ENCODE measurements at regions not wholly inside any gene's neighbourhood (a gene's known extent, or its start where the extent isn't known, plus 50 kb on each side); places are given as distances from the start of the nearest gene placed in this dataset.

DNA sequence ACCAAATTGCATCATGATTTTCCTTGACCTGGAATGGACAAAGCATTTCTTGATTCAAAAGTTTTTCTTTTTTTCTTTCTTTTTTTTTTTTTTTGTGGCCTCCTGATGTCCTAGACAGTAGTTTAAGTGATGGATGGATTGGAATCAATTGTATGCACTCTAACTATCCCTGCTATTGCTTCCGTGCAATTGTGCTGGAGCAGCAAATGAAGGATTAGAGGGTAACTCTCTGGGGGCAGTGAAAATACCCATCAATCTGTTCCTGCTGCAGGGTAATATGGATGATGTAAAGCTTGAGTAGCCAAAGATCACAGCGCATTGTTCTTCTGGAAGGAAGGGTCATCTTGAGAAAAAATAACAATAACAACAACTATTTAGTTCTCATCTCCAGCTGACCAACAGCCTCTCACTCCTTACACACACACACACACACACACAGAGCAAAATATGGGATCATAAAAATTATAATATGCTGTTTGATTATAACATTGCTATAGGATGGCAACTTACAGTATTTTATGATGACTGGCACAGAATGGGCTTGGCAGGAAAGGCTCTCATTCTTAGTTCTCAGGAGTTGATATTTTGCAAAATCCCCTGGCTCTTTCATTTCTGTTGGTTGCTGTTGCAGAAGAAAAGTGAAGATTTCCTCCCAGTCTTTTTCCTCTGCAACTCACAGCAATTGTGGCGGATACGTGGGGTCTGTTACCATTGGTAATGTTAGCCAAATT is 160.9 kb upstream of the DMAC1 start:
- Histone ChIP-seq H2AFZ (ENCODE audit: low read length) (no peak overlapping the region), H3K27ac (ENCODE audit: low read depth, low read length) (no peak overlapping the region), H4K20me1 (replicated peaks in 1 of 2; ENCODE audit: control insufficient read depth in 1 of 2, insufficient read depth in 2 of 2, low read length in 2 of 2) (no peaks in the 10 kb centered on the region), H3K79me2 (ENCODE audit: control insufficient read depth in 1 of 2, insufficient read depth in 2 of 2, low read length in 2 of 2) (no peaks in the 10 kb centered on the region), H3K4me2 (ENCODE audit: insufficient read depth in 1 of 2, low read depth in 2 of 2, low read length in 2 of 2) (no peak overlapping the region), H4K5ac (ENCODE audit: insufficient read length, low read depth, low read length) (no peak overlapping the region), H3K23me2 (ENCODE audit: low read depth, low read length) (no peaks in the 10 kb centered on the region), H3K14ac (ENCODE audit: insufficient read length) (no peak overlapping the region), H3K18ac (ENCODE audit: extremely low read depth, low read length) (no peak overlapping the region), H3K56ac (replicated peaks; ENCODE audit: insufficient read length, low read depth, low read length) (no peak overlapping the region), H2BK15ac (ENCODE audit: low read length) (no peak overlapping the region), H3K9ac (replicated peaks in 1 of 4; ENCODE audit: extremely low read depth in 1 of 4, low read depth in 3 of 4, low read length in 3 of 4) (no peak overlapping the region), H3K79me1 (ENCODE audit: low read depth, low read length) (no peaks in the 10 kb centered on the region), H3K4ac (replicated peaks; ENCODE audit: insufficient read length, low read depth, low read length) (no peak overlapping the region), H2BK120ac (replicated peaks; ENCODE audit: low read depth, low read length) (no peak overlapping the region), H4K8ac (ENCODE audit: extremely low read depth, insufficient read depth, low read length) (no peak overlapping the region), H2BK20ac (ENCODE audit: low read length) (no peak overlapping the region), H4K91ac (replicated peaks; ENCODE audit: insufficient read length, low read length) (no peak overlapping the region), H2BK5ac (ENCODE audit: low read depth, low read length) (no peak overlapping the region), H3K4me3 (ENCODE audit: extremely low read depth in 1 of 4, insufficient read depth in 2 of 4, low read depth in 3 of 4, low read length in 4 of 4) (no peak overlapping the region), H2BK12ac (ENCODE audit: low read depth, low read length) (no peak overlapping the region), H3K27me3 (replicated peaks in 1 of 4; ENCODE audit: control insufficient read depth in 3 of 4, extremely low read depth in 1 of 4, insufficient read depth in 3 of 4, low read length in 3 of 4) (no peaks in the 10 kb centered on the region), H3K36me3 (ENCODE audit: control insufficient read depth in 2 of 4, insufficient read depth in 4 of 4, low read length in 3 of 4) (no peaks in the 10 kb centered on the region), H2AK5ac (ENCODE audit: low read depth, low read length) (no peak overlapping the region), H3K9me3 (ENCODE audit: insufficient read depth in 2 of 2, low read depth in 1 of 2, low read length in 1 of 2) (no peaks in the 10 kb centered on the region), H3K23ac (ENCODE audit: insufficient read length) (no peak overlapping the region), H3K4me1 (replicated peaks in 1 of 4; ENCODE audit: control insufficient read depth in 3 of 4, insufficient read depth in 4 of 4, low read length in 3 of 4) (0 out of 7 replicates have a peak, but pooled peaks cover 0 to 3% (median 0%) of the 10 kb centered on the region in 4 experiments)
- 92% methylated on average over 4 of the region's 4 CpGs; no CpG with 5 or more reads in 1 of the 2 experiments for WGBS, 2 experiments (ENCODE audit: extremely low coverage in 1 of 2, insufficient coverage in 1 of 2, insufficient read length in 1 of 2, insufficient replicate concordance in 2 of 2, low coverage in 1 of 2, low lambda C conversion rate in 2 of 2, missing lambda C conversion rate in 1 of 2)
- POLR2A ChIA-PET (ENCODE audit: partially characterized antibody), result no interaction called here
- CTCF ChIA-PET (ENCODE audit: partially characterized antibody), result interaction anchor here (0.5 to 1.3 kb wide), 4 partner anchors 21 to 328 kb away, joined by 3 read pairs; no protein-coding TSS in a partner anchor
- DNase-seq (ENCODE audit: low read depth in 1 of 2, low spot score in 2 of 2) (no peak), FAIRE-seq (no peak)
- no peak for TF ChIP-seq RBBP5 (IDR thresholded peaks at IDR 0.05; ENCODE audit: borderline replicate concordance, low read depth, low read length)
- TF ChIP-seq, protein P1, sequence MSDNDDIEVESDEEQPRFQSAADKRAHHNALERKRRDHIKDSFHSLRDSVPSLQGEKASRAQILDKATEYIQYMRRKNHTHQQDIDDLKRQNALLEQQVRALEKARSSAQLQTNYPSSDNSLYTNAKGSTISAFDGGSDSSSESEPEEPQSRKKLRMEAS (IDR thresholded peaks at IDR 0.05), result no peak
- TF ChIP-seq HDAC2 (IDR thresholded peaks at IDR 0.05; ENCODE audit: borderline replicate concordance in 1 of 2, low read depth in 2 of 2, low read length in 2 of 2), result no peak
- no peak for TF ChIP-seq TCF12 (IDR thresholded peaks at IDR 0.05; ENCODE audit: low read depth, low read length)
- TF ChIP-seq, protein P2, sequence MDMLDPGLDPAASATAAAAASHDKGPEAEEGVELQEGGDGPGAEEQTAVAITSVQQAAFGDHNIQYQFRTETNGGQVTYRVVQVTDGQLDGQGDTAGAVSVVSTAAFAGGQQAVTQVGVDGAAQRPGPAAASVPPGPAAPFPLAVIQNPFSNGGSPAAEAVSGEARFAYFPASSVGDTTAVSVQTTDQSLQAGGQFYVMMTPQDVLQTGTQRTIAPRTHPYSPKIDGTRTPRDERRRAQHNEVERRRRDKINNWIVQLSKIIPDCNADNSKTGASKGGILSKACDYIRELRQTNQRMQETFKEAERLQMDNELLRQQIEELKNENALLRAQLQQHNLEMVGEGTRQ (IDR thresholded peaks at IDR 0.05; ENCODE audit: low read length), result no peak
- TF ChIP-seq TBP (IDR thresholded peaks at IDR 0.05; ENCODE audit: low read depth, low read length), result no peak
- TF ChIP-seq RXRA (IDR thresholded peaks at IDR 0.05; ENCODE audit: insufficient read depth, low read depth, low read length), result no peak
- TF ChIP-seq TAF7 (optimal IDR thresholded peaks at IDR 0.05; ENCODE audit: borderline replicate concordance, low read depth, low read length), result no peak
- no peak for TF ChIP-seq GTF2F1 (IDR thresholded peaks at IDR 0.05; ENCODE audit: borderline replicate concordance, low read depth, low read length)
- TF ChIP-seq ASH2L (IDR thresholded peaks at IDR 0.05; ENCODE audit: low read length), result no peak
